H1 (cell line): ENCODE measurements at regions not wholly inside any gene's neighbourhood (a gene's known extent, or its start where the extent isn't known, plus 50 kb on each side); places are given as distances from the start of the nearest gene placed in this dataset.

Experiments used
- CHD7 ChIP-seq: fragments of 300-600 bp; sonication (generic); IDR thresholded peaks from 2 replicates; pipeline ENCODE4 v1.7.1; 2012; ENCODE audit warnings: low read length, moderate library complexity, mild to moderate bottlenecking, inconsistent platforms; ENCODE audit not compliant: insufficient replicate concordance
- EGR1 ChIP-seq: IDR thresholded peaks from 2 replicates; pipeline ENCODE4 v1.6.1; 2011; ENCODE audit warnings: low read depth, low read length, borderline replicate concordance
- RXRA ChIP-seq: IDR thresholded peaks from 2 replicates; pipeline ENCODE4 v1.6.1; 2011; ENCODE audit warnings: low read depth, mild to moderate bottlenecking, low read length, moderate library complexity; ENCODE audit not compliant: insufficient read depth

GRCh38 chr6:109893606-109894005 is 84.5 kb upstream of the GPR6 start (continued):
- TF ChIP-seq CHD7 (no peak), RXRA (no peak), EGR1 (no peak)
